NCI-H2107 treated with DMSO at 0.1 percent for 48 hours (cell line): ENCODE measurements at regions not wholly inside any gene's neighbourhood (a gene's known extent, or its start where the extent isn't known, plus 50 kb on each side); places are given as distances from the start of the nearest gene placed in this dataset.

Experiments used
- DNase-seq: peaks from one replicate; lab custom pipeline; 2025; ENCODE audit not compliant: unreplicated experiment; lab: John Stamatoyannopoulos, UW

- no peak for DNase-seq
These were observed 69.9 kb upstream of the KLF7 start for GRCh38 chr2:207235621-207236020.

GRCh38 chr2:207236156-207236935, 70.6 kb upstream of the KLF7 start:
- no peak for DNase-seq

GRCh38 chr2:207238831-207239701, 73.3 kb upstream of the KLF7 start:
- no peak for DNase-seq

GRCh38 chr2:207239754-207240494, 74.2 kb upstream of the KLF7 start:
- DNase-seq, result peak; percentile 48

- no peak for DNase-seq
These were observed 74.9 kb upstream of the KLF7 start for GRCh38 chr2:207240649-207241048.

- DNase-seq, result no peak
These were observed 75.5 kb upstream of the KLF7 start for GRCh38 chr2:207241198-207241597.

- no peak for DNase-seq
These were observed 77.9 kb upstream of the KLF7 start for GRCh38 chr2:207243601-207244000.

GRCh38 chr2:207244971-207245925, 79.5 kb upstream of the KLF7 start:
- DNase-seq, result peak; percentile 83

- DNase-seq, result no peak
These were observed 83.1 kb upstream of the KLF7 start for GRCh38 chr2:207248702-207249377.

- DNase-seq, result no peak
These were observed 85.3 kb upstream of the KLF7 start for GRCh38 chr2:207251022-207251421.

- no peak for DNase-seq
These were observed 85.9 kb upstream of the KLF7 start for GRCh38 chr2:207251573-207252192.

GRCh38 chr2:207252416-207252815, 86.7 kb upstream of the KLF7 start:
- no peak for DNase-seq

GRCh38 chr2:207252979-207253645, 87.4 kb upstream of the KLF7 start:
- no peak for DNase-seq

GRCh38 chr2:207253666-207254345, 88.1 kb upstream of the KLF7 start:
- no peak for DNase-seq

GRCh38 chr2:207254591-207255464, 89.1 kb upstream of the KLF7 start:
- no peak for DNase-seq

- no peak for DNase-seq
These were observed 90.1 kb upstream of the KLF7 start for GRCh38 chr2:207255565-207256470.
